RWPE1 (cell line): ENCODE measurements at regions not wholly inside any gene's neighbourhood (a gene's known extent, or its start where the extent isn't known, plus 50 kb on each side); places are given as distances from the start of the nearest gene placed in this dataset.

Source experiments
- CTCF ChIA-PET: fragments of 350-600 bp; sonication (Branson Sonifier 250); formaldehyde crosslinking; extraction: SDS; loops from one replicate; lab custom pipeline; 2021; lab: Yijun Ruan, JAX
- POLR2A ChIA-PET: fragments of 400-600 bp; formaldehyde crosslinking; extraction: SDS; loops from one replicate; lab custom pipeline; 2020; ENCODE audit warnings: antibody characterized with exemption; ENCODE audit not compliant: low non-redundant PET; lab: Yijun Ruan, JAX
- DNase-seq: peaks from one replicate; pipeline ENCODE4 v3.0.0; 2012; ENCODE audit warnings: low spot score
- H3K27ac ChIP-seq: fragments of 450-650 bp; 2 replicates; pipeline ENCODE4 v1.5.1; 2017
- TF ChIP-seq, protein P1 (sequence below): fragments of 450-650 bp; conservative IDR thresholded peaks from 2 replicates; pipeline ENCODE4 v1.5.1; 2017; ENCODE audit warnings: low read depth, mild to moderate bottlenecking

DNA sequence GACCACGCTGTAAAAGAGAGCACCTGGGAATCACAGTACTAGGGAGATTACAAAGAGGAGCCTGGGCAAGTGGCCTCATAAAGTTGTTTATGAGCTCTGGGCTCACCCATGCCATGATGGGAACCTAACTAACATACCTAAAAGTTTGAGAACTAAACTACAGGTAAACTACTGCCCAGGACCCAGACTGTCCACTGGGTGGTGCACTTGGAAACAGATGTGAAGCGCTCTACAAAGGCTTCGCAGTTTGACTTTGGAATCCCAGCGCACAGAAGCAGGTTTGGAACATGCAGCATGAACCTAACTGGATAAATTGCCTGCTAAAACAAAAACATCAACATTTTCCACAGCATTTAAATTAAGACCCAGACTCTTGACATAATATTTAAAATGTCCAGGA, 418.6 kb downstream of the FAM181B start:
- TF ChIP-seq, protein P1, sequence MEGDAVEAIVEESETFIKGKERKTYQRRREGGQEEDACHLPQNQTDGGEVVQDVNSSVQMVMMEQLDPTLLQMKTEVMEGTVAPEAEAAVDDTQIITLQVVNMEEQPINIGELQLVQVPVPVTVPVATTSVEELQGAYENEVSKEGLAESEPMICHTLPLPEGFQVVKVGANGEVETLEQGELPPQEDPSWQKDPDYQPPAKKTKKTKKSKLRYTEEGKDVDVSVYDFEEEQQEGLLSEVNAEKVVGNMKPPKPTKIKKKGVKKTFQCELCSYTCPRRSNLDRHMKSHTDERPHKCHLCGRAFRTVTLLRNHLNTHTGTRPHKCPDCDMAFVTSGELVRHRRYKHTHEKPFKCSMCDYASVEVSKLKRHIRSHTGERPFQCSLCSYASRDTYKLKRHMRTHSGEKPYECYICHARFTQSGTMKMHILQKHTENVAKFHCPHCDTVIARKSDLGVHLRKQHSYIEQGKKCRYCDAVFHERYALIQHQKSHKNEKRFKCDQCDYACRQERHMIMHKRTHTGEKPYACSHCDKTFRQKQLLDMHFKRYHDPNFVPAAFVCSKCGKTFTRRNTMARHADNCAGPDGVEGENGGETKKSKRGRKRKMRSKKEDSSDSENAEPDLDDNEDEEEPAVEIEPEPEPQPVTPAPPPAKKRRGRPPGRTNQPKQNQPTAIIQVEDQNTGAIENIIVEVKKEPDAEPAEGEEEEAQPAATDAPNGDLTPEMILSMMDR: no peak; the same call in 1 of the 2 replicates
- no peak overlapping the region for H3K27ac ChIP-seq
- POLR2A ChIA-PET: no interaction called here
- peak; percentile 6 for DNase-seq
- CTCF ChIA-PET: interaction anchor here (0.6 kb wide), 1 partner anchor 170 kb away, joined by 4 read pairs; no protein-coding TSS in a partner anchor

DNA sequence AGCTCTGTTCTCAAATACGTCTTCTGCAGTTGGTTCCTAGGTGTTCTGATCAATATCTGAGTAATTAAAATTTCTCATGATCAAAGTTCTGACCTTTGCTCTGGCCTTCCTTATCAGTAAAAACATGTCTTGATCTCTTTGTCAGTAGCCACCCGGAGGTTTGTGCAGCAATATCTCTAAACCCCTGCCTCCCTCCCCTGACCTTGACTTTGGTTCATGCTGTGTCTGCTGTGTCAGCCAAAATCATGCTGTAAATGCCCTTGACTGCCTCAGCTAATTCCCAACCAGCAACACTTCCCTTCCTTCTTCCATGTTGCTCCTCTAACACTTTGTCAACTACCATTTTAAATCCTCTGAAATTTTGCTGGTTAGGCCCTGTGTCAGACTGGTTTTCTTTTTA, 424.7 kb downstream of the FAM181B start:
- no peak for DNase-seq

DNA sequence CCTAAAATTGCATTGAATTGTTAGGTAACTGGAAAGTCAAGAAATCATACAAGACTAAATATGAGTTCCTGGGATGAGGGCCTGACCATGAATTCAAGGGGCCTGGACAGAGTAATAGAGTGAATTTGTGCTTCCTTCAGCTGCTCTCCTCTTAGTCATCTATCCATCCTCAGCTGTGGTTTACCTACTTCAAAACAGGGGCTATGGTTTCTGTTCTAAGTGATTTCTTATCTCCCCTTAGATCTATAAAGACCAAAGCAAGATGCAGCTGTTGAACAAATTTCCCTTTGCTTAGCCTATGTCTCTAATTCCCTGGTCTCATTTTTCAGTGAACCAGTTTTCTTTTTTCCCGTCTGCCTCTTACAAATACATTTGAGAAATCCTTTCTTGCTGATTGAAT, 428.5 kb downstream of the FAM181B start:
- ChIA-PET POLR2A (no interaction called here), CTCF (no interaction called here)
- no peak for DNase-seq
- H3K27ac ChIP-seq: no peak overlapping the region
- TF ChIP-seq, protein P1: no peak

More for the DNA sequence above, 424.7 kb downstream of the FAM181B start:
- POLR2A ChIA-PET: no interaction called here
- CTCF ChIA-PET: no interaction called here
- TF ChIP-seq, protein P1: no peak
- no peak overlapping the region for H3K27ac ChIP-seq

DNA sequence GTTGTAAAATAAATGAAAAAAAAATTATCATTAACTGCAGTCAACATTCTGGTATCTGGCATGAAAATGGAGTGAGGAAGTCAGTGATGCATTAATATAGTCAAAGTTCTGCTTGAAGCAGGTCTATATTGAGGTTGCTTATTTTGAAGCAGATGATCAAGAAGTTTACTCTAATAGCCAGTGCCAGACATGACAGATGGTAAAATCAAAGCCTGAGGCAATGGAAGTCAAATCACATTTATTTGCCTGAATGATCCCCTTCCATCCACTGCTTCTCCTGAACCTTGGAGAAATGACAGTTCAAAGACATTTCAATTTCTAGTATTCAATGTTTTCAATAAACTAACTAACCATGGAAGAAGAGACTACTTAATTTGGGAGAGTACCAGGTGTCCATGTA, 430.0 kb downstream of the FAM181B start:
- CTCF ChIA-PET: no interaction called here
- DNase-seq: no peak

DNA sequence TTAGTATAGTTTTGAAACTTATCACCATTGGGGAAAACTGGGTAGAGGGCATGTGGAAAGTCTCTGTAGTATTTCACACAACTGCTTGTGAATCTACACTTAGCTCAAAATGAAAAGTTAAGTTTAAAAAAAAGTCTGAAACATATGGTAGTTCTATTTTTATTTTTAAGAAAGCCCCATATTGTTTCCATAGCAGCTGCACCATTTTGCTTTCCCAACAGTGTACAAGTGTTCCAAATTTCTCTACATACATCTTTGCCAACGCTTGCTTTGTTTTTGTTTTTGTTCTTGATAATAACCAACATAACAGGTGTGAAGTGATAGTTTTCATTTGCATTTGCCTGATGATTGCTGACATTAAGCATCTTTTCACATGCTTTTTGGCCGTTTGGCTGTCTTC, 445.2 kb downstream of the FAM181B start:
- no peak for DNase-seq
- H3K27ac ChIP-seq: no peak overlapping the region
- CTCF ChIA-PET: no interaction called here
- POLR2A ChIA-PET: no interaction called here
- TF ChIP-seq, protein P1: no peak

More for the DNA sequence above, 430.0 kb downstream of the FAM181B start:
- no peak overlapping the region for H3K27ac ChIP-seq
- TF ChIP-seq, protein P1: no peak
- POLR2A ChIA-PET: no interaction called here

DNA sequence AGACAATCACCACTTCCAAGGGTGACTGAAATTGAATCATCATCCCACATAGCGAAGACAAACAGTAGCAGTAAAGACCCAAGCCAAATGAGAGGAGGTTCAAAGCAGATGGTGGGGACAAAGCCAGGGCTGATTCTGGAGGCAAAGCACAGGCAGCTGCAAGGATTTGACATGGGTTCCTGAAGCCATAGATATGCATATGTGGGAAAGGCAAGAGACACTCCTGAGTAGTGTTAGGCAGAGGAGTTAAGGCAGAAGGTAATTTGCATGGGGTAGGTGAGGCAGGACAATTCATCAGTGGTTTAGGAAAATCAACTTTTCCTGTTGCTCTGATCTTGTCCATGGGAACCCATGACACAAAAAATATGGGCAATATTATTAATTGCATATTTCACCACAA, 462.8 kb downstream of the FAM181B start:
- TF ChIP-seq, protein P1: no peak
- ChIA-PET POLR2A (no interaction called here), CTCF (interaction anchor here (0.5 kb wide), 1 partner anchor 1501 kb away, joined by 4 read pairs; no protein-coding TSS in a partner anchor)
- H3K27ac ChIP-seq: no peak overlapping the region
- DNase-seq: no peak
